Heart right ventricle (tissue), 16 donors: ENCODE measurements at regions not wholly inside any gene's neighbourhood (a gene's known extent, or its start where the extent isn't known, plus 50 kb on each side); places are given as distances from the start of the nearest gene placed in this dataset.

Source experiments
- ATAC-seq, 8 donors: fragments of 200-7000 bp; cut with Tn5 transposase; one replicate each; pipeline ENCODE4 v1.9.1; 2020; ENCODE audit warnings: mild to moderate bottlenecking in 8 of 8, moderate library complexity in 8 of 8, moderate number of reproducible peaks in 1 of 8
- DNase-seq, 2 donors: peaks; one replicate each; pipeline ENCODE4 v3.0.0-alpha.2; 2020
- H3K27ac ChIP-seq, 10 donors: fragments of 200-600 bp; sonication (generic) in 2 of 10; one replicate each; pipeline versions ENCODE4 v1.5.0 to v1.8.0; 2020 to 2022; ENCODE audit warnings: mild to moderate bottlenecking in 3 of 10
- H3K27me3 ChIP-seq, 7 donors: fragments of 200-600 bp; one replicate each; pipeline ENCODE4 v1.8.0; 2021 to 2022; ENCODE audit warnings: mild to moderate bottlenecking in 2 of 7
- H3K36me3 ChIP-seq, 9 donors: fragments of 200-600 bp; sonication (generic) in 1 of 9; one replicate each; pipeline versions ENCODE4 v1.5.0 to v1.8.0; 2020 to 2022; ENCODE audit warnings: mild to moderate bottlenecking in 2 of 9
- H3K4me1 ChIP-seq, 9 donors: fragments of 200-600 bp; sonication (generic) in 1 of 9; one replicate each; pipeline versions ENCODE4 v1.5.0 to v1.8.0; 2020 to 2022; ENCODE audit warnings: mild to moderate bottlenecking in 4 of 9
- H3K4me3 ChIP-seq, 10 donors: fragments of 200-600 bp; sonication (generic) in 2 of 10; one replicate each; pipeline versions ENCODE4 v1.5.0 to v1.8.0; 2020 to 2022; ENCODE audit warnings: mild to moderate bottlenecking in 7 of 10, moderate library complexity in 2 of 10
- H3K9me3 ChIP-seq, 11 donors: fragments of 200-600 bp in 10 of 11; sonication (generic) in 2 of 11; one replicate each; pipeline versions ENCODE4 v1.5.0 to v1.8.0; 2013 to 2022; ENCODE audit warnings: mild to moderate bottlenecking in 2 of 11, control low read depth in 1 of 11, moderate library complexity in 1 of 11
- CTCF ChIP-seq, 9 donors: fragments of 200-600 bp; sonication (generic) in 2 of 9; IDR thresholded peaks; one replicate each; pipeline versions ENCODE4 v1.5.0 to v1.8.0; 2021 to 2022; ENCODE audit warnings: antibody characterized with exemption in 9 of 9, mild to moderate bottlenecking in 5 of 9, moderate library complexity in 1 of 9
- WGBS, 2 donors: extraction: QIAGEN DNeasy Blood & Tissue Kit; methylation state at CpG; one replicate each; pipeline ENCODE4 v1.1.7; 2013; ENCODE audit warnings: inconsistent platforms in 1 of 2; 5-methylcytosine and 5-hydroxymethylcytosine counted together
- intact Hi-C, 10 donors: fragments of 100-400 bp; cut with DNase I; formaldehyde crosslinking; loops; one replicate each; pipeline versions ENCODE4 v1.11.1 to v1.14.2; 2022
- donor health status: Arrhythmogenic right ventricular cardiomyopathy.
- donor health status: ischemic (EF 13 %, LVEDD 7.1; RV severe dilation, severe dysfunction).
- donor health status: healthy with polysubstance abuse.
- donor health status: DM: no; HTN: yes; CAD: no.
- donor health status: DM: no; HTN: no; CAD: no.
- donor health status: ischemic (EF 25% LVEDD 6.9; RV normal size, moderate dysfunction).
- donor health status: ischemic (EF 25% LVEDD 5.7; RV mildly dilated, moderate dysfunction).
- donor health status: healthy.
- donor health status: DM: yes; HTN: yes; CAD: no.
- donor health status: Ischemic cardiomyopathy.
- donor health status: ischemic (EF 35%, LVEDD 5.7; RV mildly dilated, moderate dysfunction).
- donor health status: nonischemic (EF 11% LVEDD 7.7; RV severe dilation, severe dysfunction).
- donor health status: DM: yes; HTN: yes; CAD: no.
- donor health status: PGD.
- donor health status: ischemic (EF 29% LVEDD 5.4; RV normal size, mild dysfunction).
- donor health status: nonischemic (EF 23%, LVEDD 6.1; RV moderate dilation, normal function).

GRCh38 chr10:58888957-58889356 lies 287.5 kb upstream of the PHYHIPL start:
- Histone ChIP-seq H3K27ac (no peak overlapping the region), H3K4me3 (no peak overlapping the region), H3K27me3 (no peaks in the 10 kb centered on the region), H3K4me1 (peaks cover 0 to 9% (median 0%) of the 10 kb centered on the region in 9 donors), H3K9me3 (no peaks in the 10 kb centered on the region), H3K36me3 (no peaks in the 10 kb centered on the region)
- TF ChIP-seq CTCF (IDR thresholded peaks at IDR 0.05), result no peak
- DNase-seq, result no peak
- WGBS, 2 donors, result 76 to 78% methylated on average over 3 of the region's 3 CpGs
- ATAC-seq, result no peak
- intact Hi-C loops, result no loop called here

- WGBS, 2 donors, result 48 to 68% methylated on average over 3 of the region's 3 CpGs
- H3K9me3 ChIP-seq, result no peaks in the 10 kb centered on the region
- peaks cover 0 to 16% (median 0%) of the 10 kb centered on the region in 9 donors for H3K4me1 ChIP-seq
- H3K4me3 ChIP-seq, result no peak overlapping the region
- no peak overlapping the region for H3K27ac ChIP-seq
- DNase-seq, result peak in 1 of 2 donors; percentile 6
- H3K27me3 ChIP-seq, result no peaks in the 10 kb centered on the region
- ATAC-seq, result peak in 1 of 8 donors; percentile 10
- no peak for TF ChIP-seq CTCF (IDR thresholded peaks at IDR 0.05)
- intact Hi-C loops, result no loop called here
- no peaks in the 10 kb centered on the region for H3K36me3 ChIP-seq
Measured at GRCh38 chr10:58892031-58892531, 284.4 kb upstream of the PHYHIPL start.

GRCh38 chr10:58894929-58895328 lies 281.5 kb upstream of the PHYHIPL start:
- peak in 3 of 9 donors; percentile 20 to 28 (median 25) for TF ChIP-seq CTCF (IDR thresholded peaks at IDR 0.05)
- no peaks in the 10 kb centered on the region for H3K36me3 ChIP-seq
- no peak overlapping the region for H3K4me3 ChIP-seq
- 40 to 45% methylated on average over 2 of the region's 2 CpGs for WGBS, 2 donors
- ATAC-seq (peak; percentile 33 to 75 (median 67)), DNase-seq (peak in 1 of 2 donors; percentile 18)
- H3K4me1 ChIP-seq, result peaks cover 0 to 16% (median 0%) of the 10 kb centered on the region in 9 donors
- no peaks in the 10 kb centered on the region for H3K27me3 ChIP-seq
- H3K9me3 ChIP-seq, result no peaks in the 10 kb centered on the region
- intact Hi-C loops, result no loop called here
- H3K27ac ChIP-seq, result peak overlapping the region in 2 of 10 donors; percentile 15 to 33

GRCh38 chr10:58896229-58896628 lies 280.2 kb upstream of the PHYHIPL start:
- intact Hi-C loops, result no loop called here
- WGBS, 2 donors, result 71 to 96% methylated on average over 1 of the region's 1 CpG
- no peak for TF ChIP-seq CTCF (IDR thresholded peaks at IDR 0.05)
- Histone ChIP-seq H3K27ac (peak overlapping the region in 4 of 10 donors; percentile 6 to 41 (median 18)), H3K27me3 (no peaks in the 10 kb centered on the region), H3K4me1 (peaks cover 0 to 16% (median 0%) of the 10 kb centered on the region in 9 donors), H3K9me3 (peaks cover 0 to 2% (median 0%) of the 10 kb centered on the region in 11 donors), H3K36me3 (no peaks in the 10 kb centered on the region), H3K4me3 (no peak overlapping the region)
- no peak for ATAC-seq
- no peak for DNase-seq
